ENCODE measurements at regions not wholly inside any gene's neighbourhood (a gene's known extent, or its start where the extent isn't known, plus 50 kb on each side); places are given as distances from the start of the nearest gene placed in this dataset.
A peak's percentile ranks its signal among the peaks of the same experiment; 100 is the strongest.

DNA sequence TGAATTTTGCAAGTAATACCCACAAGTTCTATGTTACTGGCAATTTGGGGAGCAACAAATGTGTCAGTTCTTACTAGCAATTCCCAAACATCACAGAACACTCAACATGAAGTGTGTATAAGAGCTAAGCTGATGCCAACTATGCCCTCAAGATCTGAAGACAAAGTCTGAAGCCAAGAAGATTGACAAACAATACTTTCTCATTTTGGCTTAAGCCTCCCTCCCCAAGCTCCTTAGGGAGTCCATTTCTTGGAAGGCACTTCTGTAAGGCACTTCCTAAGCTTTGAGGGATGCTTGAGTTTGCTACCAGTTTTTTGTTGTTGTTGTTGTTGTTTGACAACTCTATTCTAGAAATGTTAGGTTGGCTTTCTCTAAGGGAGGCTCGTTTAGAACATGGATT, 154.4 kb upstream of the ZNF644 start:
- TF ChIP-seq, protein P1, sequence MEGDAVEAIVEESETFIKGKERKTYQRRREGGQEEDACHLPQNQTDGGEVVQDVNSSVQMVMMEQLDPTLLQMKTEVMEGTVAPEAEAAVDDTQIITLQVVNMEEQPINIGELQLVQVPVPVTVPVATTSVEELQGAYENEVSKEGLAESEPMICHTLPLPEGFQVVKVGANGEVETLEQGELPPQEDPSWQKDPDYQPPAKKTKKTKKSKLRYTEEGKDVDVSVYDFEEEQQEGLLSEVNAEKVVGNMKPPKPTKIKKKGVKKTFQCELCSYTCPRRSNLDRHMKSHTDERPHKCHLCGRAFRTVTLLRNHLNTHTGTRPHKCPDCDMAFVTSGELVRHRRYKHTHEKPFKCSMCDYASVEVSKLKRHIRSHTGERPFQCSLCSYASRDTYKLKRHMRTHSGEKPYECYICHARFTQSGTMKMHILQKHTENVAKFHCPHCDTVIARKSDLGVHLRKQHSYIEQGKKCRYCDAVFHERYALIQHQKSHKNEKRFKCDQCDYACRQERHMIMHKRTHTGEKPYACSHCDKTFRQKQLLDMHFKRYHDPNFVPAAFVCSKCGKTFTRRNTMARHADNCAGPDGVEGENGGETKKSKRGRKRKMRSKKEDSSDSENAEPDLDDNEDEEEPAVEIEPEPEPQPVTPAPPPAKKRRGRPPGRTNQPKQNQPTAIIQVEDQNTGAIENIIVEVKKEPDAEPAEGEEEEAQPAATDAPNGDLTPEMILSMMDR (IDR thresholded peaks at IDR 0.05; ENCODE audit: low read depth, low read length, missing control alignments), result no peak
- no peak overlapping the region for H3K4me3 ChIP-seq (ENCODE audit: low read depth, low read length)
- DNase-seq (ENCODE audit: low read depth), result no peak

DNA sequence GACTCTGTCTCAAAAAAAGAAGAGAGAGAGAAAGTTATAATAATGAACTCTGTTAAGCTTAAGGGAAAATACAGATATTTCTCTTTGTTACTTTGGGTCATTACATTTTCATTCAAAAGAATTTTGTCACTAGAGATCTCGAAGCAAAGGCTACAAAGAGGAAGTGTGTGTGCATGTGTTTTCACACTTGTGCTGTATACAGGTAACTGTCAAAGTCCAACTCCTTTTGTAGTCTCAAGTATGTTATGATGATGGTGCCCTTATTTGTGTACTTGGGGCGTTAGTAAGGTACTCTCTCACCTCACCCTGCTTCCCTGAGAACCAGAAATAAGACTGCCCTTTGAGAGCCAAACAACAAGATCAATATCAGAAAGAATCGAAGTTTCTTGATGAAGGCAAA, 152.9 kb upstream of the ZNF644 start:
- TF ChIP-seq, protein P1 (IDR thresholded peaks at IDR 0.05; ENCODE audit: low read depth, low read length, missing control alignments), result no peak
- DNase-seq (ENCODE audit: low read depth), result no peak
- no peak overlapping the region for H3K4me3 ChIP-seq (ENCODE audit: low read depth, low read length)

DNA sequence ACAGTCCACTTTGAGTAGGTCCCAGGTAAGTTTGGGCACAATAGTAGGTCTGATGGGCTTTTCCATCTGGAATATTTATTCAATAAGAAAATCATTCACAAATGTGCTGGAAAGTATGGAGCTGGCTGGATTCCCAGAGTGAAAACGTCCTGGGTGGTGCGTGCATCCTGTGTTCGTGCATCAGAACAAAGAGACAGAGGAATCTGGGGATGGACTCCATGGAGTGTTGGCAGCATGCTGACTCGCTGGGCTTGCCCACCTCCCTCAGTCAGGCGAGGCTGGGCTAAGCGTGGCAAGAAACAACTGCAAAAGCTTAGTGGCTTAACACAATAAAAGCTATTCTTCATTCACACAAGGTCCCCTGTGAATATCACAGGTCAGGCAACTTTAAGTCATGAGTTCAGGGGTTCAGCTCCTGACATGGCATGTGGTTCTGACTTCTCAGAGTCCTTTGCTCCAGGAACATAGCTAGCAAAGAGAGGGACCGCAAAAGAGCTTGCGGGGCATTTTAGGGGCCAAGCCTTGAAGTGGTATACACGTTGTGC, 151.6 kb upstream of the ZNF644 start:
- H3K4me3 ChIP-seq (ENCODE audit: low read depth, low read length), result no peak overlapping the region
- TF ChIP-seq, protein P1 (IDR thresholded peaks at IDR 0.05; ENCODE audit: low read depth, low read length, missing control alignments), result no peak
- no peak for DNase-seq (ENCODE audit: low read depth)

DNA sequence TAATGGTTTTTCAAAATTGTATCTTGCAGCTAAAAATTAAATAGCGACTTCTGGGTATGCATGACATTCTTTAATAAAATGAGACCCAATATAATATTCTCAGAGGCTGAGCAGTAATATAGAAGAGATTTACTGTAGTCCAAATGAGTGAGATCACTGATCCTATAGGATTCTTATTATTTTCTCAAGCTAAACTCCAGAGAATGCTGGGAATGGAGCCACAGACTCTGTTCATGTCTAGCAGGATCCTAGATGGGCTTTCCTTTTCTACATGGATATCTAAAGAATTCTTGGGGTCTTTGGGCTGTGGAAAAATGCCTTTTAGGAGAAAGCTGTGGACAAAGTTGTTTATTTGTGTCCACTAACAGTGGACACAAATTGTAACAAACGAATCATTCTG, 150.7 kb upstream of the ZNF644 start:
- no peak for DNase-seq (ENCODE audit: low read depth)

DNA sequence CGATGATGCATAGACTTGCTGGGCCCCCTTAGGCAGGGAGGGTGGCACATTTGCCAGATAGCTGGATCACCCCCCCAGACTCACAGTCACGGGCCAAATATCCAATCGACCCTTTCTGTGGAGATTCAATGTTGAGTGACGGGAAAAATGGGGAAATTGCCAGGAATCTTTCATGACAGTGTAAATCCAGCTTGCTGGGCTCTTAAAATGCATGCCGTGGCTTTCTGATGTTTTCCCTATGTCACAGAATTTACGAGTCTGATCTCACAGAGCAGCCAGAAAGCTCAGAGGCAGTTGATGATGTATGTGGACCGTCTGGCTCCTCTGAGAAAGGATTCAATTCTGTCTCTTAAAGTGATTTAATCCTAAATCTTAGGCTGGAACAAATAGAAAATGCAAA, 150.1 kb upstream of the ZNF644 start:
- TF ChIP-seq, protein P1 (IDR thresholded peaks at IDR 0.05; ENCODE audit: low read depth, low read length, missing control alignments), result no peak
- no peak for DNase-seq (ENCODE audit: low read depth)
- H3K4me3 ChIP-seq (ENCODE audit: low read depth, low read length), result no peak overlapping the region

More for the DNA sequence above, 150.7 kb upstream of the ZNF644 start:
- H3K4me3 ChIP-seq (ENCODE audit: low read depth, low read length), result no peak overlapping the region
- TF ChIP-seq, protein P1 (IDR thresholded peaks at IDR 0.05; ENCODE audit: low read depth, low read length, missing control alignments), result no peak

DNA sequence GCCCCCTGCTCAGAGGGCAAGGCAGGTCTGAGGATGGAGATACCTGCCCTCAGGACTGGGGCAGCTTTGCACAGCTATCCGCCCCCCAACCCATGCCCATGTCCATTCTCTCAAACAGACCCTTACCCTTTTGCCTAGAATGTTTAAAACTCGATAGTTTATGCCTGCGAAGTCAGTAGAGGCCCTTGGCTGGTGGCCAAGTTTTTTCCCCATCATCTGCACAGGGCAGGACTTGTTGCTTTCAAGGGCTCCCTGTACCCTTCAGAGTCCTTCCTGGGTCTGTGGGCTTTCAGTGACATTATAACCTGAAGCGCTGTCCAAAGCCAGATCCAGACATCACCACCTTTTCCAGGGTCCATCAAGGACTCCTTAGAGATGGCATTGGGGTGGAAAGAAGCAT, 148.7 kb upstream of the ZNF644 start:
- H3K4me3 ChIP-seq (ENCODE audit: low read depth, low read length), result no peak overlapping the region
- no peak for DNase-seq (ENCODE audit: low read depth)
- TF ChIP-seq, protein P1 (IDR thresholded peaks at IDR 0.05; ENCODE audit: low read depth, low read length, missing control alignments), result no peak

DNA sequence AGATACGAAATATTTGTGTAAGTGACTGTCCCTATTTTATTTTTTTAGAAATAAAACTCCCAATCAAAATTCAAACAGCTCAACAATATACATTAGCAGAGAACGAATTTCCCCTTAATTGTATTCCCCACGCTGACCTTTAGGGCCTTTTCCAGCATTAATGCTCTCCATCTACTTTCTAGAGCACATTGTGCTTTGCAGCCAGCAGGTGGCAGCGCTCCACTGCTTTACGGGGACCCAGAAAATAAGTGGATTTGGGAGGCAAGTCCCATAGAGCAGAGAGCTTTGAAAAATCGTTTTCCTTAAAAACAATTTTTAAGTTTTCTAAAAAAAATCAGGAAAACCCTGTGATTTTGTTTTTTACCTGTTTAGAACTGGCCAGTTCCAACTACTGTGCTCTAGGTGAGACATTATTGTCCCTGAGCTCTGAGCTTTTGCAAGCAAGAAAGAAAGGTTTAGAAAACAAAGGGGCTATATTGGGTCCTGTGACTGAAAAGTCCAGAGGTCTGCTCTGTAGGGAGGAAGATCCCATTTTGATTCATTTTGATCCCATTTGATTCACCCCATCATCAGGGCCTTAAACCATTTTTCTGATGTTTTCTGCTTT, 144.4 kb upstream of the ZNF644 start:
- H3K4me3 ChIP-seq (ENCODE audit: low read depth, low read length), result no peak overlapping the region
- DNase-seq (ENCODE audit: low read depth), result peak; percentile 10
- TF ChIP-seq, protein P1 (IDR thresholded peaks at IDR 0.05; ENCODE audit: low read depth, low read length, missing control alignments), result peak; percentile 69
